ENCODE measurements at regions not wholly inside any gene's neighbourhood (a gene's known extent, or its start where the extent isn't known, plus 50 kb on each side); places are given as distances from the start of the nearest gene placed in this dataset.
"Not testable (repeated sequence)": the region's sequence is repeated elsewhere in the genome, so short reads cannot be mapped to it uniquely, and the experiment has no call there.

- DNase-seq: no peak
Measured at GRCh38 chr5:109574985-109575384, 114.7 kb upstream of the MAN2A1 start.

- no peak for DNase-seq
Measured at GRCh38 chr5:109573766-109574165, 116.0 kb upstream of the MAN2A1 start.

GRCh38 chr5:109573256-109573655, 116.5 kb upstream of the MAN2A1 start:
- no peak for DNase-seq

GRCh38 chr5:109571785-109572184, 117.9 kb upstream of the MAN2A1 start:
- no peak for DNase-seq

- DNase-seq: no peak
Measured at GRCh38 chr5:109570362-109570874, 119.3 kb upstream of the MAN2A1 start.

GRCh38 chr5:109567374-109568044, 122.2 kb upstream of the MAN2A1 start:
- no peak for DNase-seq

GRCh38 chr5:109566361-109566760, 123.4 kb upstream of the MAN2A1 start:
- DNase-seq: no peak

GRCh38 chr5:109563739-109564138, 126.0 kb upstream of the MAN2A1 start:
- DNase-seq: no peak

- DNase-seq: no peak
Measured at GRCh38 chr5:109563189-109563588, 126.5 kb upstream of the MAN2A1 start.

- no peak for DNase-seq
Measured at GRCh38 chr5:109562441-109562840, 127.3 kb upstream of the MAN2A1 start.

- no peak for DNase-seq
Measured at GRCh38 chr5:109561447-109561846, 128.3 kb upstream of the MAN2A1 start.

GRCh38 chr5:109560554-109560953, 129.2 kb upstream of the MAN2A1 start:
- DNase-seq: no peak

- no peak for DNase-seq
Measured at GRCh38 chr5:109558952-109559351, 130.8 kb upstream of the MAN2A1 start.

GRCh38 chr5:109558364-109558763, 131.4 kb upstream of the MAN2A1 start:
- DNase-seq: no peak

- DNase-seq: no peak
Measured at GRCh38 chr5:109553846-109554245, 135.9 kb upstream of the MAN2A1 start.

- not testable (repeated sequence) for DNase-seq
Measured at GRCh38 chr5:109551234-109551633, 138.5 kb upstream of the MAN2A1 start.

GRCh38 chr5:109550077-109550476, 139.7 kb upstream of the MAN2A1 start:
- DNase-seq: no peak

- DNase-seq: no peak
Measured at GRCh38 chr5:109546461-109546860, 136.7 kb upstream of the PJA2 start.

- DNase-seq: not testable (repeated sequence)
Measured at GRCh38 chr5:109544873-109545272, 135.1 kb upstream of the PJA2 start.

- not testable (repeated sequence) for DNase-seq
Measured at GRCh38 chr5:109538692-109539091, 128.9 kb upstream of the PJA2 start.

GRCh38 chr5:109535090-109535489, 125.3 kb upstream of the PJA2 start:
- DNase-seq: not testable (repeated sequence)

GRCh38 chr5:109533751-109534272, 124.0 kb upstream of the PJA2 start:
- no peak for DNase-seq

- DNase-seq: no peak
Measured at GRCh38 chr5:109532773-109533364, 123.1 kb upstream of the PJA2 start.

- DNase-seq: no peak
Measured at GRCh38 chr5:109531262-109531661, 121.5 kb upstream of the PJA2 start.

Measured in stimulated activated CD4-positive, alpha-beta T cell treated with anti-CD3 and anti-CD28 coated beads, Interleukin-4, amount 100 ng/mL, for 24 hours (primary cell).